ENCODE measurements at regions not wholly inside any gene's neighbourhood (a gene's known extent, or its start where the extent isn't known, plus 50 kb on each side); places are given as distances from the start of the nearest gene placed in this dataset.

DNA sequence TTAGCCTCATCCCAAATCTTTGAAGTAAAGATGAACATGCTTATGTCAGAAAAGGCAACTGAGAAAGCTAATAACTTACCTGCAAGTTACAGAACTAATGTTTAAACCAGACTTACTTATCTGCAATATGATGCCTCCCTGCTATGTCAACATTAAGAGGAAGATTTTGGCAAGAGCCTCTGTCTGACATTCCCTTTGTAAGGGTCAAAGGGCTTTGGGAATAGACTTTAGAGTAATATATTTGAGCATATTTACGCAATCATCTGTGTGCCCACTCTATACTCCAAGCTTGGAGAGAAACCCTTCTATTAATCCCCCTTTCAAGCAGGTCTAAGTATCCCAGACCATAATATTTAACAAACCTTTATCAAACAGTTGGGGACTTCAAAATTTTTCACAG, 389.4 kb downstream of the NPIPA8 start:
- no peak for TF ChIP-seq POLR2AphosphoS5 (IDR thresholded peaks at IDR 0.05; ENCODE audit: borderline replicate concordance, low read depth, low read length)
- no peak for TF ChIP-seq EZH2 (IDR thresholded peaks at IDR 0.05)
- TF ChIP-seq FOXP2 (optimal IDR thresholded peaks at IDR 0.05; ENCODE audit: control extremely low read depth, extremely low read length, insufficient read depth): no peak

Measured in SK-N-MC (cell line).